NCI-H2107 treated with DMSO at 0.1 percent for 48 hours (cell line): ENCODE measurements at regions not wholly inside any gene's neighbourhood (a gene's known extent, or its start where the extent isn't known, plus 50 kb on each side); places are given as distances from the start of the nearest gene placed in this dataset.
"Not testable (repeated sequence)": the region's sequence is repeated elsewhere in the genome, so short reads cannot be mapped to it uniquely, and the experiment has no call there.

ENCODE experiments used
- DNase-seq: peaks from one replicate; lab custom pipeline; 2025; ENCODE audit not compliant: unreplicated experiment; lab: John Stamatoyannopoulos, UW

GRCh38 chr3:194908496-194908895 is 222.8 kb downstream of the FAM43A start:
- no peak for DNase-seq

- no peak for DNase-seq
Observed at GRCh38 chr3:194908972-194909371, 223.3 kb downstream of the FAM43A start.

GRCh38 chr3:194910414-194910984 is 224.8 kb downstream of the FAM43A start:
- DNase-seq, result no peak

GRCh38 chr3:194913316-194913715 is 227.6 kb downstream of the FAM43A start:
- DNase-seq, result no peak

DNA sequence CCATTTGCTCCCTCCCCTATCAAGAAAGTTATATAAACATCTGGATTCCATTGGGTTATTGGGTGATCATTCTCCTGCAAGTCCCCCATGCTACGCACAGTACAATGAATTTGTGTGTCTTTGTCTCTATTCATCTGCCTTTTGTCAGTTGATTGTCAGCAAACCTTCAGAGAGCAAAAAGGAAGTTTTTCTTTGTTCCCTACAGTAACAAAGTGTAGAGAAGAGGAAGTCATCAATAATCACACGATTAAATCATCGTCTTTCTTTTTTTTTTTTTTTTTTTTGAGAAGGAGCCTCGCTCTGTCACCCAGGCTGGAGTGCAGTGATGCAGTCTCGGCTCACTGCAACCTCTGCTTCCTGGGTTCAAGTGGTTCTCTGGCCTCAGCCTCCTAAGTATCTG is 239.2 kb downstream of the FAM43A start:
- not testable (repeated sequence) for DNase-seq

DNA sequence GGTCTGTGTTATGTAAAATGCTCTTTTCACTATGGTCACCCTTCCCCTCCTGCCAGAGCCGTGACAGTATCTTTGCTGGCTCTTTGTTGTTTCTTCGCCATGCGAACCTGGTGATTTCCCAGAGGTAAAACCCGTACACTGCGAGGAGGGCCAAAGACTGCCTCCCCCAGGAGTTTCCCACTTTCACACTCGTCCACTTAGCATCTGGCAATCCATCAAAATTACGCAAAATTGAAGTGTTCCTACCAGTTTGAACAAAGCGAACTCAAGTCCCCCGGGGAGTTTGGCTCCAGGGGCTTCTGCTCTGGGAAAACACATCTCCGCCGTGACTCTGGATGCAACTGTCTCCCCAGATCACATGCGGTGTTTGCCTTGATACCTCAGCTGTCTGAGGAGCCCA is 239.9 kb downstream of the FAM43A start:
- no peak for DNase-seq

GRCh38 chr3:194928227-194928626 is 242.5 kb downstream of the FAM43A start:
- DNase-seq, result no peak

DNA sequence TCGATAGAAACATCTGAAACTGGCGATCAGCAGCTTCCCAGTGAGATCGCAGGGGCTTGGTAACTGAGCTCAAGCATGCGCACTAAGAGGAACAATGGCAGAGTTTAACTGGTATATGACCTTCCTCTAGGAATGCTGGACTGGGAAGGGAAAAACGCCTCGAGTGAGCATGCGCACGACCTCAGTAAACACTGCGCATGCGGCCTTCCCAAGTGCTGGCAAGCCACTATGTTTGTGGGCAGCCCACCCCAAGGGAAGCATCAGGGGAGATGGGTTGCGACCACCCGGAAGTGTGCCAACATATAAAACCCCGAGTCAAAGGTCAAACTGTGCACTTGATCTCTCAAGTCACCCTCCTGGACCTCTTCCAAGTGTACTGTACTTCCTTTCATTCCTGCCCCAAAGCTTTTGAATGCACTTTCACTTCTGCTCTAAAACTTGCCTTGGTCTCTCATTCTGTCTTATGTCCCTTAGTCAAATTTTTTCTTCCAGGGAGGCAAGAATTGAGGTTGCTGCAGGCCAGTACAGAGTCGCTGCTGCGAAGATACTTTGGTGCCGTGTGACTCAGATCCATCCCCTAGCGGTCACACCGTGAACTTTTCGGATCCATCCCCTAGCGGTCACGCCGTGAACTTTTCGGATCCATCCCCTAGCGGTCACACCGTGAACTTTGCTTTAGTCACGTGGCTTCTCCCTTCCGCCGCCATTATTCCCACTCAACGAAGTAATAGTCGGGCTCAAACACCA is 243.3 kb downstream of the FAM43A start:
- no peak for DNase-seq

DNA sequence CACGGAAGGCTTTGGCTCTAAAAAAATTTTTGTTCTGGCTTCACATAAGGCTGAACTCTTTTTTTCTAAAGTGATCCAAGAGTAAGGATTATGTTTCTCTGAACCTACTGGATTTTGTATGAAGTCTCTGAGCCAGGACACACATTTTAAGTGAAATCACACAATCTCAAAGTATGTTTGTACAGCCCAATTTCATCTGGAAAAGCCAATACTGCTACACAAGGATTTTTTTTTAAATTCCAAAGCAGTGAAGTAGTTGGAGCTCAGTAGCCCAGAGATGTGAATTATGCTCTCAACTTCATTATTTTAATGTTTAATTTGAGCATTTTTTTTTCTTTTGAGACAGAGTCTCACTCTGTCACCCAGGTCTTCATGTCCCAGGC is 243.9 kb downstream of the FAM43A start:
- no peak for DNase-seq

- DNase-seq, result no peak
Observed at GRCh38 chr3:194930377-194931204, 244.9 kb downstream of the FAM43A start.

DNA sequence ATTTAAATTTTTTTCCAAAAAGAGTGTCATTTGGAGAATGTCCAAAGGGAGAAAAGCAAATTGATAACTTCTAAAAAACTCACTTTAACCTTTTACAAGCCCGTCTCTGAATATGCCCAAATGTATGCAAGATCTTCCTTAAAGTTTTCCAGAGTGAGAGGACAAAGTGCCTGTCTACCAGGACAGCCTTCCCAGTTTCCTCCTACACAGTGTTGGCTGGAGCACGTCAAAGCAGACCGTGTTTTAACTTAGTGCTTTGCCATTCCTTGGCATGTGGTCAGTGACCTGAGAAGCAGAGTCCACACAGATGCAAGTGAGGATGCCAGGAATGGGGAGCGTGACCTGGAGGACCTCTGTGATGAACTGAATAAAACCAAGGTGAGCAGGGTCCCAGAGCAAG is 245.7 kb downstream of the FAM43A start:
- DNase-seq, result no peak

GRCh38 chr3:194931865-194932264 is 246.2 kb downstream of the FAM43A start:
- DNase-seq, result no peak

- no peak for DNase-seq
Observed at GRCh38 chr3:194933465-194933864, 247.8 kb downstream of the FAM43A start.

GRCh38 chr3:194935061-194935460 is 249.4 kb downstream of the FAM43A start:
- no peak for DNase-seq

DNA sequence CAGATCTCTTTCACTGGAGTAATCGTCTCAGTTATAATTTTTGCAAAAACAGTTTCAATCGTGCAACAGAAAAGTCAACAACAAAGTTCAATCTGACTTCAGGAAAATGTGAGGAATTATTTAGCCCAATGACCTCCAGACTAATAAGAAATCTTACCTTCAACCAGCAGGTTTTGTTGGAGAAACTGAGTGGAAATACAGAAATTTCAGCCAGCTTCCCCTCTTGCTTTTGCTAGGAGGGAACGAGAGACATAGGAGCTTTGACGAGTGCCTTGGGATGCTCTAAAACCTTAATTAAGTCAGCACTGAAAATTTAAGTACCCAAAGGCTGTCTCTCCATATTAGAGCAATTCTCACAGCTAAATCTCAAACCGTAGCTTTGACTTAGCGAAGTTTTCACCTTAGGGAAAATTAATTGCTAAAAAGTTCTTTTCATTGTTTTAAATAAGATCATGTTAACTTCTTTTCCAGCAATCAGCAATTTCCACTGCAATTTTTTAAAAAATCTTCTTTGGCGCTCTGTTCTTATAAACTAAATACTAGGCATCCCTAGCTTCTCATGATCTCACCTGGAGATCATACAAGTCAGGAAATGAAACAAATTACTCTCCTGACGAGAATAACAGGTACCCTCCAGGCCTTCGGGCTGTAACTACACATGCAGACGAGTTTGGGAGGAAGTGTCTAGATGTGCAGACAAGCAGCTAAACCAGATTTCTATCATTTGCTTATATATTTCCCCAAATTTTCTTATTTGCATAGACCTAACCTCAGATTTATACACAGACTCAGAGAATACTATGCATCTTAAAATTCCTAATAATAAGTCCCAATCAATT is 250.2 kb downstream of the FAM43A start:
- DNase-seq, result no peak

DNA sequence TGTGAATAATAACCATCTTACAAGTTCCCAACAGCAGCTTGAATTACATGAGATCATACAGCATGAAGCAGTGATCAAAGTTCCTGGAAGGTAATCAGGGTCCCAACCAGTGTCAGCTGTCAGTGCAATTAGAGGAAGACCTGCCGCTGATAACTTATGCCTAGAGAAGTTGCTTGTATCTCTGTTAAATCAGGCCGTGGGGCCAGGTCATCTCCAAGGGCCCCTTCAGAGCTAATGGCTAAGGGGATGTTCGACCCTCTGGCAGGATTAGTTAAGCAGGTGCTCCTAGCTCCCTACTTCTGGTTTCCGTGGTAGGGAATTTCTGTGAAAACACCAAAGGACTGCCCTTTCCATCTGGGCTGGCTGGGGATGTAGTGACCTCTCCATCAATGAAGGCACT is 251.0 kb downstream of the FAM43A start:
- DNase-seq, result no peak

GRCh38 chr3:194937144-194937543 is 251.5 kb downstream of the FAM43A start:
- no peak for DNase-seq

GRCh38 chr3:194937882-194938321 is 252.2 kb downstream of the FAM43A start:
- no peak for DNase-seq

- no peak for DNase-seq
Observed at GRCh38 chr3:194938845-194939531, 253.3 kb downstream of the FAM43A start.

DNA sequence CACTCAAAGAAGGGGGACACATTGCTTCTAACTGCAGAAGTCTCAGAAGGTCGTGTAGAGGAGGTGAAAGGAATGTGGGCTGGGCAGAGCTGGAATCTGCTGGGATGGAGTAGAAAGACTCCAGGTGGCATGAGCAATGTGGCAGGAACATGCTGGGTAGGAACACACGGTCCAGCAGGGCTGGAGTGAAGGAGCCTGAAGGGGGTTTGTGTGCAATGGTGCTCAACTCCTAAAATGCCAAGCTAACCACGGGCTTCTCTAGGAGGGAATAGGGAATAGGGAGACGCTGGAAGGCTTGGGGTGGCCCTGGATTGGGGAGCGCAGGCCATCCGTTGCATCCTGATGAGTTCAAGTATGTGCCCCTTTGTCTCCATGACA is 253.8 kb downstream of the FAM43A start:
- no peak for DNase-seq
